ENCODE measurements at regions not wholly inside any gene's neighbourhood (a gene's known extent, or its start where the extent isn't known, plus 50 kb on each side); places are given as distances from the start of the nearest gene placed in this dataset.

- TF ChIP-seq CTCF (IDR thresholded peaks at IDR 0.05): no peak
- TF ChIP-seq POLR2AphosphoS5 (IDR thresholded peaks at IDR 0.05): no peak
- no peak for TF ChIP-seq POLR2A (IDR thresholded peaks at IDR 0.05)
These were observed 256.0 kb downstream of the GRXCR1 start for GRCh38 chr4:43148481-43148880.

Measured in sigmoid colon (tissue), 4 donors.